Glomerular visceral epithelial cell (primary cell): ENCODE measurements at regions not wholly inside any gene's neighbourhood (a gene's known extent, or its start where the extent isn't known, plus 50 kb on each side); places are given as distances from the start of the nearest gene placed in this dataset.
"Not testable (repeated sequence)": the region's sequence is repeated elsewhere in the genome, so short reads cannot be mapped to it uniquely, and the experiment has no call there.

Source experiments
- DNase-seq: peaks from one replicate; pipeline ENCODE4 v3.0.0-alpha.2; 2016; ENCODE audit errors: extremely low spot score

- DNase-seq: no peak
Measured at GRCh38 chr6:40693768-40694167, 106.6 kb upstream of the LRFN2 start.

GRCh38 chr6:40692337-40692736 is 105.2 kb upstream of the LRFN2 start:
- no peak for DNase-seq

GRCh38 chr6:40689185-40689584 is 102.0 kb upstream of the LRFN2 start:
- DNase-seq: no peak

GRCh38 chr6:40688214-40688761 is 101.1 kb upstream of the LRFN2 start:
- no peak for DNase-seq

- DNase-seq: no peak
Measured at GRCh38 chr6:40685862-40686261, 98.7 kb upstream of the LRFN2 start.

DNA sequence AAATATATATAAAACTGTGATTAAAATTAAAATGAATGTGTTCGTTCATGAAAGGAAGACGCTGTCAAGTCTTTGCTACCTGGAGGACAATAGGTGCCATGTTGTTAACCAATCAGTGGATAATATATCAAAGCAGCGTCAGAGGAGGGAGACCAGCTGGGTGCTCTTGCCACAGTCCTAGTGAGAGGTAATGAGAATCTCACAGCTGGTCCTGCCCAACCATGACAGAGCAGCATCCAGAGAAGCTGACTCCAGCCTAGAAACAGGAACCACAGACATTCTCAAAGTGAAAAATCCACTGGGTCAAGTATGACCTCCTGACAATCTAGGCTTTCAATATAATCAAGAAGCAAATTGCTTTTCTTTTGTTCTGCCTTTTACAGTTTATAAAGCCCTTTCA is 94.5 kb upstream of the LRFN2 start:
- no peak for DNase-seq

DNA sequence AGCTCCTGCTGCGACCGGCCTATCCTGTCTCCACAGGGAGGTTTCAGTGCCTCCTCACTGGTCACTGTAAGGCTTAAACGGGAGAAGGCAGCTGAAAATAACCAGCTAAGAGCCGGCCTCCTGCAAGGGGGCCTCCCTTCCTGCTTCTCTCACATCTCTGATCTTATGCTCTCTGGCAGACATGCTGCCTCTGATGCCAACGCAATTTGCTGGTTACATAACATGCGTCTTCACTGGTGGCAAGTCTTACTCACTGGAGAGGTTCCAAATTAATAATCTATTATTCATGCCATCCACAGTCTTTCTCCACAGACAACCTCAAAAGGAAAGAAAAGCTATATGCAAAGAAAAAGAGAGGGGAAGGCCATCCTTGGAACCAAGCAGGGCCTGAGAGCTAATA is 91.8 kb upstream of the LRFN2 start:
- no peak for DNase-seq

DNA sequence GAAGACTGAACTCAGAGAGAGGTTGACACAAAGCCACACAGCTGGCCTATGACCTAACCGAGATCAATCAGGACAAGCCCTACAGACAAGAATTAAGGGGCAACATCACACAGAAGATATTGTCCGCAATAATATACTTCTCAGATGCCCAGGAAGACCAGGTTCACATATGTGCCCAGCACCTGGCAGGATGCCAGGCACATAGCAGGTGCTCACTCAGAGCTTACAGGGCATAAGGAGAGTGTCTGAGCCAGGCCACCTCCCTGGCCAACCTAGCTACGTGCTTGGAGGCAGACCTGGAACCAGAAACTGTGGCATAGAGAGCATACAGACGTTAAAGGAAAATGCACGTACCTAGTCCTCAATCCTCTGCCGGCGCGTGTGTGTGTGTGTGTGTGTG is 87.0 kb upstream of the LRFN2 start:
- DNase-seq: no peak

- no peak for DNase-seq
Measured at GRCh38 chr6:40672087-40672486, 84.9 kb upstream of the LRFN2 start.

DNA sequence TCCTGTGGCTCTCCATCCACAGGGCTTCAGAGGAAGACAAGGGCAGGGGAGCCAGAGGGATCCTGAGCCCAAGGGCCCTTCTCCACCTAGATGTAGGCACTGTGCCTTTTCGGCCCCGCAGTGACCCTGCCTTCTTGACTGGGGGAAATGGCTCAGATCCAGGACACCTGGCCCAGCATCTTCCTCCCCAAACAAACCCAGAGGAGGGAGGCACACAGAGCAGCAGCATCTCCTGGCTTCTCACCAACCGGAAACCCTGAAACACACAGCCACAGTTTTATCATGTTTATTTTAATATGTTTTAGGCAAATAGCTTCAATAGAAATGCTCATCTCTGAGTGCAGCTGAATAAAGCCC is 84.5 kb upstream of the LRFN2 start:
- DNase-seq: no peak

GRCh38 chr6:40671001-40671693 is 84.0 kb upstream of the LRFN2 start:
- no peak for DNase-seq

- no peak for DNase-seq
Measured at GRCh38 chr6:40669343-40669742, 82.2 kb upstream of the LRFN2 start.

DNA sequence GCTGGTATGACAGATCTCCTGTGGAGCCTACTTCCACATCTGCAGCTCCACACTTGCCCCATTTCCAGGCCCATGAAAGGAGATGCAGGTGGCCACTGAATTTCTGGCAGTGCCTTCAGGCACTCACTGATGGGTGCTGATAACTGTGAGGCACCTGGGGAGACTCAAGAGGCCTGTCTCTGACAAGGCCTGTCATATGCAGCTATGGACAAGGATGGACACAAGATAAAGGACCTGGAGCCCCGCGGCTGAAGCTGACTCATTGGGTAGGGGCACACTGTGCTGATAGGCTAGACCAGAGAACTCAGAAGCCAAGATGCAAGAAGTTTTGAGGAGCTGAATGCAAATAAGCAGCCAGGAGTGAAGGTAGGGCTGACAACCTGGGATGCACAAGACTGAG is 81.0 kb upstream of the LRFN2 start:
- no peak for DNase-seq

DNA sequence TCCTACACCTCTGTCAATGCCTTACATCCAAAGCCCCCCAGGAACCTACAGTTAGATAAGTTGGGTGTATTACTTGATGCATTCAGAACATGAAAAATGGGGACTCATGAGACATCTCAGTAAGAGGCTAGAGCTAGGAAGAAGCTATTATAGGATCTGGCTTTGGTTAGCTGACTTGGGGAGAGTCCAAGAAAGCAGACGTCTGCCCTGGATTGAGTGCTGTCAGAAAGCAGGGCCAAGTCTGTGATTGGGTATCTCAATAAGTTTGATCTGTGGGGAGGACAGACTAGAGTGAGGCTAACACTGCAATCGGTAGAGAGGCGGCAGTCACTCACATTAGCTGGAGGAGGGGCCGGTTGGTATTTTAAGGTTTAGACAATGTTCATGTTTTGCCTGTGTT is 79.4 kb upstream of the LRFN2 start:
- DNase-seq: no peak

GRCh38 chr6:40661726-40662125 is 74.6 kb upstream of the LRFN2 start:
- no peak for DNase-seq

GRCh38 chr6:40656772-40657171 is 69.6 kb upstream of the LRFN2 start:
- not testable (repeated sequence) for DNase-seq

GRCh38 chr6:40654828-40655227 is 67.7 kb upstream of the LRFN2 start:
- no peak for DNase-seq

- DNase-seq: no peak
Measured at GRCh38 chr6:40645043-40645442, 57.9 kb upstream of the LRFN2 start.

GRCh38 chr6:40642837-40643236 is 55.7 kb upstream of the LRFN2 start:
- DNase-seq: no peak

GRCh38 chr6:40642190-40642589 is 55.0 kb upstream of the LRFN2 start:
- DNase-seq: no peak

GRCh38 chr6:40640599-40641227 is 53.5 kb upstream of the LRFN2 start:
- DNase-seq: no peak
